ENCODE measurements at regions not wholly inside any gene's neighbourhood (a gene's known extent, or its start where the extent isn't known, plus 50 kb on each side); places are given as distances from the start of the nearest gene placed in this dataset.

DNA sequence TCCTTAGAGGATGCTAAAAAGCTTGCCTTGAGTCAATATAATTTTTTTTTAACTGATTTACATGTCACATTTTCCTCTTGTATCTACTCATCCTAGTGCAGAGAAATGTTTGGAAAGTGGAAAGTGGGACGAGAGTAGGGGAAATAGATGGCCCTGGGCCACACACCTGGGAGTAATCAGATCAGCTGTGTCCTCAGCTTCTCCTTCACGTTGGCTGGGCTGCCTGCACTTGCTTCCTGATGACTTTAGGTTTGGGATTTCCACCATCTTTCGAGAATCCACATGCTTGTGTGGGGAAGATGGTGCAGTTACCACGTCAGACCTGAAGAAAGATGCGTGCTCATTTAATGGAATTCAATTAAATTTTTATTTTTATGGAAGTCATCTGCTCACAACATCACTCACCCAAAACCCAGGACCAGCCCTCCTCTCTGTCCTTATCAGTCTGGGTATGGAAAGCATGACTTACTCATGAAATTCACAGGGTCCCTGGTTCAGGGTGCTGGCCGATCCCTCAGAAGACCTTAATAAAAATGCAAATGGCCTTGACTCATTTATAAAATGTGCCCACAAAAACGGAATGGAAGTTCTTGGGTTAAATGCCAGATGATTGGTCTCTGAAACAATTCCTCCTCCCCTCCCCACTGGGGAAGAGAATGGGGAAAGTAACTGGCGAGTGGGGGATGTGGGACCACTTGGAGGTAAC, 74.5 kb upstream of the TIAM2 start:
- TF ChIP-seq, protein P1, sequence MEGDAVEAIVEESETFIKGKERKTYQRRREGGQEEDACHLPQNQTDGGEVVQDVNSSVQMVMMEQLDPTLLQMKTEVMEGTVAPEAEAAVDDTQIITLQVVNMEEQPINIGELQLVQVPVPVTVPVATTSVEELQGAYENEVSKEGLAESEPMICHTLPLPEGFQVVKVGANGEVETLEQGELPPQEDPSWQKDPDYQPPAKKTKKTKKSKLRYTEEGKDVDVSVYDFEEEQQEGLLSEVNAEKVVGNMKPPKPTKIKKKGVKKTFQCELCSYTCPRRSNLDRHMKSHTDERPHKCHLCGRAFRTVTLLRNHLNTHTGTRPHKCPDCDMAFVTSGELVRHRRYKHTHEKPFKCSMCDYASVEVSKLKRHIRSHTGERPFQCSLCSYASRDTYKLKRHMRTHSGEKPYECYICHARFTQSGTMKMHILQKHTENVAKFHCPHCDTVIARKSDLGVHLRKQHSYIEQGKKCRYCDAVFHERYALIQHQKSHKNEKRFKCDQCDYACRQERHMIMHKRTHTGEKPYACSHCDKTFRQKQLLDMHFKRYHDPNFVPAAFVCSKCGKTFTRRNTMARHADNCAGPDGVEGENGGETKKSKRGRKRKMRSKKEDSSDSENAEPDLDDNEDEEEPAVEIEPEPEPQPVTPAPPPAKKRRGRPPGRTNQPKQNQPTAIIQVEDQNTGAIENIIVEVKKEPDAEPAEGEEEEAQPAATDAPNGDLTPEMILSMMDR (IDR thresholded peaks at IDR 0.05): no peak
- no peak for TF ChIP-seq ZFX (IDR thresholded peaks at IDR 0.05; ENCODE audit: borderline replicate concordance)
- no peak overlapping the region for H3K27ac ChIP-seq

DNA sequence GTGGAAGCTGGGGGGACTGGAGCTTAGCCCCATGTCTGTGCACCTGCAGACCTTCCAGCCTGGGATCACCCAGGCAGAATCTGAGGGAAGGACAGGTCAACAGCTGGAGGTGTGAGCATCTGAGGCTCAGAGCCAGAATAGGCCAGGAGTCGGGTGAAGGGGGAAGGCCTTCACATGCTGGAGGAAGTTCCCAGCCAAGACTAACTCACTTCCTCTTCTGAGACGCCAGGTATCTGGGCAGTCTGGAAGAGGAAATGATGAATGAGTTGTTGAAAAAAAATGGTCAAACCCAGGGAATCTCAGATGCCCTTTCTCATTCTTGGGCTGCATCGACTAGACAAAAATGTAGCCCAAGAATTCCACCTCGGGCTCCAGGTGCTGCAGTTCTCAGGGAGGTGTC, 73.6 kb upstream of the TIAM2 start:
- no peak for TF ChIP-seq ZFX (IDR thresholded peaks at IDR 0.05; ENCODE audit: borderline replicate concordance)
- TF ChIP-seq, protein P1 (IDR thresholded peaks at IDR 0.05): no peak
- no peak overlapping the region for H3K27ac ChIP-seq

DNA sequence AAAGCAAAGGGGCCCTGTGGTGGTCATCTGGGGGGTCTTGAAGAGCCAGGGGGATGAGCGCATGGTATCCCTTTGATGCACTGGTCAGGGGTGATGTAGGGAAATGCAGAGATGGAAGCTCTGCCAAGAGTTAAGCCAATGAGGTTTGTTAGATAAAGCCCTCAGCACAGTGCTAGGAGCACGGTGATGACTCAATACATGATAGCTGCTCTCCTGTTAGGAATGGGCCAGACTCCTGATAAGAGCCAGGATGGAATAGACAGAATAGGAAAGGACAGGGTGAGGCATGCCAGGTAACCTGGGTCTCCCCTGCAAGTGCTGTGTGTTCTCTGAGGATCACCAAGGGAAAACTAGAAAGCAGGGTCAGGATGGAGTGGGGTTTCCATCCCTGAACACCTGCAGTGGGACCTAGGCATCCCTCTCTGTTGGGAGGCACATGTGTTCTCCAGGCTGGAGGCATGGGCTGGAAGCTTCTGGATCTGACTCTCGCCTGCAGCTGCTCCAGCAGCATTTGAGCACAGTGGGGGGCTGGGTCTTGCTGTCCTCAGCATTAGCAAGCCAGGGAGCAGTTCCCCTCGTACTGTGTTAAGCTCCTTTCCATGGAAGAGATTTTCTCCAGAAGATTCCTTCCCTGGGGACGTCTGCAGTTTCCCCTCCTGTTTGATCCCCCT, 71.8 kb upstream of the TIAM2 start:
- no peak overlapping the region for H3K27ac ChIP-seq

DNA sequence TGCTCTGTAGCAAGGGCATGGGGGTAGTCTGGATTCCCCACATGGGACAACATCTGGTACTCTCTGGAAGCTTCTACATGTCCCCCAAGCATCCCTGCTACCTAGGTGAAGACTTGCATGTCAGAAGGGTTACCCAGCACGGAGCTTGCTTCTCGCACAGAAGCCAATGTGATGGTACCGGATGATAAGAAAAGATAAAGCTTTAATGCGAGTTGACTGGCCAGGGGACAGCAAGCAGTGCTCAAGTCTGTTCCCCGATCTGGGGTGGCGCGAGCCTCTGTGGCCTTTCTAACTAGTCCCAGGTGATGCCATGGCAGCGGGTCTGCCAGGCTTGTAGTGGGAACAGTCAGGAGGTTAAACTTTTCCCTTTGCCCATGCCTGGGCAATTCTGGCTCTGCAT, 70.0 kb upstream of the TIAM2 start:
- H3K27ac ChIP-seq: no peak overlapping the region
- TF ChIP-seq ZFX (IDR thresholded peaks at IDR 0.05; ENCODE audit: borderline replicate concordance): no peak
- TF ChIP-seq, protein P1 (IDR thresholded peaks at IDR 0.05): no peak

More for the DNA sequence above, 71.8 kb upstream of the TIAM2 start:
- TF ChIP-seq, protein P1 (IDR thresholded peaks at IDR 0.05): no peak
- no peak for TF ChIP-seq ZFX (IDR thresholded peaks at IDR 0.05; ENCODE audit: borderline replicate concordance)

DNA sequence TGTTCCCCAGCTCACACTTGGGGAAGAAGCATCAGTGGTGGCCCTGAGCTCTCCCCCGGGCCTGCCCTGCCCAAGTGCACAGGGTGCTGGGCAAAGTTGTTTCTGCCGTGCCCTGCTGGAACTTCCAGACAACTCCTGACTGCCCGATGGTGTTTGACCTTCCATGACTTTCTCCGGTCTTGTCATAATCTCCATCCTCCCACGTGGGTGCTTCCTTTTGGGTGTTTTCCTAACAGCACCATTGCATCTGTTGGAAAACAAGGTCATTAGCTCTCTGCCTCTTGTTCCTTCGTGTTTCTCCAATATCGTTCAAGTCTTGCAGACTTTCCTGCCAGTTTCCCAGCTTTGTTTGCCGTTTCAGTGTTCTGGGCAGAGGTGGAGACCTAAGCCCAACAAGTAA, 68.7 kb upstream of the TIAM2 start:
- TF ChIP-seq ZFX (IDR thresholded peaks at IDR 0.05; ENCODE audit: borderline replicate concordance): no peak
- TF ChIP-seq, protein P1 (IDR thresholded peaks at IDR 0.05): no peak
- H3K27ac ChIP-seq: no peak overlapping the region

DNA sequence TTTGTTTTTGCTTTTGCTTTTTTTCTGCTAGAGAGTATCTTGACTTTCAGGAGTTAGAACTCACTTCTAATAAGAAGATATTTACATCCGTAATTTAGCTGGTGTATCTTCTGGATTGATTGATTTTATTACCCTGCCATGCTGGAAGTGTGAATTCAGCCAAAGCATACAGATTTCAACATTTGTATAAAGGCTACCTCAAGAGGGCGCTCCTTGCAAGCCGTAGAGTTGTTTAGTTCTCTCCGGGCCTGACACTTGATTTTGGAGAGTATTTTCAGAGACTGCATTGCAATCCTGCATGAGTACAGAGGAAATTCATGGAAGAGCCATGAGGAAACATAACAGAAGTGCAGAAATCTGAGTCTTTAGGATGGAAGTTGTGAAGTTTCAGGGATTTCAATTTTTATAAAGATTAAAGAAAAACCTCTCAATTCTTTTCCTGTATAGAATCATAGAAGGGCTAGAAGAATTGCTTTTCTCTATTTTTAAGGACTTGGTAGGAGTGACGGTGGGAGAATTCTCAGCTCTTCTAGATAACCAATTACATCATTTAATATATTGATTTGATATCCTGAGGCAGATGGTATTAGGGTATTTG, 66.7 kb upstream of the TIAM2 start:
- no peak overlapping the region for H3K27ac ChIP-seq
- no peak for TF ChIP-seq ZFX (IDR thresholded peaks at IDR 0.05; ENCODE audit: borderline replicate concordance)
- TF ChIP-seq, protein P1 (IDR thresholded peaks at IDR 0.05): peak; percentile 89

DNA sequence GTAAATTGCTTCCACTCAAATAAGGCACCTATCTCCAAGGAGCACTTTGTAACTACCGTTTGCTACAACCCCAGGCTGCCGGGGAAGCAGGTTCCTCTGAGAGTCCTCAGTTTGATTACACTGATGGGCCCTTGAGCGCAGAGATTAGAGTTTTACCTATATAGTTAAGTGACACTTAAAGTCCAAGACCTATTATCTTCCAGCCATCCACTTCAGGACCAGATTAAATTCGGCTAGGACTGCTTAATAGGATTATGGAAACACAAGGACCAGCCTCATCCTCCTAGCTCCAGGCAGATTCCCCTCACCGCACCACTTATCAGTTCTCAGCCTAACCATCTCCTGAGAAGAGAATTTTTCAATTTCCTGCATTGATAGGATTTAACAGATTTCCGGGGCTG, 64.7 kb upstream of the TIAM2 start:
- H3K27ac ChIP-seq: no peak overlapping the region
- TF ChIP-seq, protein P1 (IDR thresholded peaks at IDR 0.05): no peak
- TF ChIP-seq ZFX (IDR thresholded peaks at IDR 0.05; ENCODE audit: borderline replicate concordance): no peak
